ENCODE measurements at regions not wholly inside any gene's neighbourhood (a gene's known extent, or its start where the extent isn't known, plus 50 kb on each side); places are given as distances from the start of the nearest gene placed in this dataset.
"Not testable (repeated sequence)": the region's sequence is repeated elsewhere in the genome, so short reads cannot be mapped to it uniquely, and the experiment has no call there.

GRCh38 chr13:95388420-95389079, 87.3 kb upstream of the ABCC4 start:
- no peak for DNase-seq (ENCODE audit: extremely low read depth in 1 of 2, low read depth in 1 of 2)

GRCh38 chr13:95391362-95391761, 90.1 kb upstream of the ABCC4 start:
- no peak for DNase-seq (ENCODE audit: extremely low read depth in 1 of 2, low read depth in 1 of 2)

GRCh38 chr13:95391785-95392184, 90.5 kb upstream of the ABCC4 start:
- DNase-seq (ENCODE audit: extremely low read depth in 1 of 2, low read depth in 1 of 2) = no peak

GRCh38 chr13:95392597-95392996, 91.3 kb upstream of the ABCC4 start:
- no peak for DNase-seq (ENCODE audit: extremely low read depth in 1 of 2, low read depth in 1 of 2)

GRCh38 chr13:95403349-95404140, 102.3 kb upstream of the ABCC4 start:
- no peak for DNase-seq (ENCODE audit: extremely low read depth in 1 of 2, low read depth in 1 of 2)

- DNase-seq (ENCODE audit: extremely low read depth in 1 of 2, low read depth in 1 of 2) = peak; percentile 41 to 49
Observed at GRCh38 chr13:95404141-95404882, 103.1 kb upstream of the ABCC4 start.

GRCh38 chr13:95406176-95406575, 104.9 kb upstream of the ABCC4 start:
- no peak for DNase-seq (ENCODE audit: extremely low read depth in 1 of 2, low read depth in 1 of 2)

- no peak for DNase-seq (ENCODE audit: extremely low read depth in 1 of 2, low read depth in 1 of 2)
Observed at GRCh38 chr13:95411428-95412040, 110.3 kb upstream of the ABCC4 start.

GRCh38 chr13:95418946-95419345, 117.7 kb upstream of the ABCC4 start:
- no peak for DNase-seq (ENCODE audit: extremely low read depth in 1 of 2, low read depth in 1 of 2)

- no peak for DNase-seq (ENCODE audit: extremely low read depth in 1 of 2, low read depth in 1 of 2)
Observed at GRCh38 chr13:95420501-95420900, 119.2 kb upstream of the ABCC4 start.

- no peak for DNase-seq (ENCODE audit: extremely low read depth in 1 of 2, low read depth in 1 of 2)
Observed at GRCh38 chr13:95426631-95427030, 125.4 kb upstream of the ABCC4 start.

GRCh38 chr13:95430525-95430924, 122.0 kb upstream of the CLDN10 start:
- DNase-seq (ENCODE audit: extremely low read depth in 1 of 2, low read depth in 1 of 2) = not testable (repeated sequence)

GRCh38 chr13:95432141-95432540, 120.4 kb upstream of the CLDN10 start:
- no peak for DNase-seq (ENCODE audit: extremely low read depth in 1 of 2, low read depth in 1 of 2)

GRCh38 chr13:95433537-95433936, 119.0 kb upstream of the CLDN10 start:
- no peak for DNase-seq (ENCODE audit: extremely low read depth in 1 of 2, low read depth in 1 of 2)

- DNase-seq (ENCODE audit: extremely low read depth in 1 of 2, low read depth in 1 of 2) = no peak
Observed at GRCh38 chr13:95434111-95434510, 118.4 kb upstream of the CLDN10 start.

GRCh38 chr13:95437561-95437960, 115.0 kb upstream of the CLDN10 start:
- DNase-seq (ENCODE audit: extremely low read depth in 1 of 2, low read depth in 1 of 2) = no peak

GRCh38 chr13:95438297-95438696, 114.2 kb upstream of the CLDN10 start:
- no peak for DNase-seq (ENCODE audit: extremely low read depth in 1 of 2, low read depth in 1 of 2)

GRCh38 chr13:95440441-95441088, 112.0 kb upstream of the CLDN10 start:
- DNase-seq (ENCODE audit: extremely low read depth in 1 of 2, low read depth in 1 of 2) = no peak

- DNase-seq (ENCODE audit: extremely low read depth in 1 of 2, low read depth in 1 of 2) = no peak
Observed at GRCh38 chr13:95441326-95441725, 111.2 kb upstream of the CLDN10 start.

- DNase-seq (ENCODE audit: extremely low read depth in 1 of 2, low read depth in 1 of 2) = no peak
Observed at GRCh38 chr13:95444006-95444730, 108.4 kb upstream of the CLDN10 start.

All from stimulated activated CD8-positive, alpha-beta memory T cell treated with anti-CD3 and anti-CD28 coated beads, Interleukin-7, amount 100 ng/mL, for 48 hours (primary cell).